Gastrocnemius medialis (tissue), 4 donors: ENCODE measurements at regions not wholly inside any gene's neighbourhood (a gene's known extent, or its start where the extent isn't known, plus 50 kb on each side); places are given as distances from the start of the nearest gene placed in this dataset.

Experiments used
- ATAC-seq, 2 donors: fragments of 150-250 bp; one replicate each; pipeline ENCODE4 v1.9.1; 2016
- DNase-seq, 2 donors: peaks; one replicate each; pipeline ENCODE4 v3.0.0-alpha.2; 2019
- H3K27ac ChIP-seq, 4 donors: fragments of 200-600 bp; sonication (generic); 1 replicate in 1 of 4; 2 replicates in 3 of 4; pipeline ENCODE4 v1.5.1; 2016 to 2018; ENCODE audit warnings: mild to moderate bottlenecking in 2 of 4, moderate library complexity in 1 of 4
- H3K27me3 ChIP-seq, 3 donors: fragments of 200-600 bp; sonication (generic) in 2 of 3; 1 replicate in 1 of 3; 2 replicates in 2 of 3; pipeline versions ENCODE4 v1.5.1 to v1.6.0; 2016 to 2019; ENCODE audit warnings: mild to moderate bottlenecking in 1 of 3, moderate library complexity in 1 of 3
- H3K36me3 ChIP-seq, 2 donors: fragments of 200-600 bp; sonication (generic) in 1 of 2; one replicate each; pipeline ENCODE4 v1.5.1; 2017 to 2018
- H3K4me1 ChIP-seq, 2 donors: fragments of 200-600 bp; sonication (generic) in 1 of 2; one replicate each; pipeline ENCODE4 v1.5.1; 2016 to 2017; ENCODE audit warnings: mild to moderate bottlenecking in 2 of 2
- H3K4me3 ChIP-seq, 4 donors: fragments of 200-600 bp; sonication (generic) in 3 of 4; 1 replicate in 1 of 4; 2 replicates in 3 of 4; pipeline ENCODE4 v1.5.1; 2016 to 2019; ENCODE audit warnings: mild to moderate bottlenecking in 2 of 4
- H3K9me3 ChIP-seq, 3 donors: fragments of 200-600 bp; sonication (generic) in 2 of 3; 1 replicate in 1 of 3; 2 replicates in 2 of 3; pipeline ENCODE4 v1.5.1; 2016 to 2019
- CTCF ChIP-seq, 5 experiments: fragments of 450-650 bp in 3 of 5; fragments of 200-600 bp in 2 of 5; sonication (generic) in 2 of 5; IDR thresholded peaks in 4 of 5; conservative IDR thresholded peaks in 1 of 5; 1 replicate in 4 of 5; 2 replicates in 1 of 5; pipeline ENCODE4 v1.5.1; 2016 to 2019; ENCODE audit warnings: antibody characterized with exemption in 5 of 5, mild to moderate bottlenecking in 3 of 5, moderate library complexity in 3 of 5
- POLR2A ChIP-seq, 2 donors: fragments of 450-650 bp; IDR thresholded peaks; one replicate each; pipeline ENCODE4 v1.6.1; 2017; ENCODE audit warnings: antibody characterized with exemption in 2 of 2, mild to moderate bottlenecking in 2 of 2, moderate library complexity in 2 of 2
- in situ Hi-C, 4 donors: fragments of 200-750 bp; cut with MboI; loops; one replicate each; pipeline versions ENCODE4 v1.15.0 to v1.8.0; 2017; ENCODE audit warnings: low sequenced_read_pairs in 4 of 4
- intact Hi-C: fragments of 100-400 bp; cut with DNase I; formaldehyde crosslinking; loops from one replicate; pipeline ENCODE4 v1.15.1; 2023; ENCODE audit warnings: low total_unique reads

GRCh38 chr10:44164251-44164956 lies 220.5 kb downstream of the CXCL12 start:
- DNase-seq, result no peak
- H3K27ac ChIP-seq, result no peak overlapping the region
- no peaks in the 10 kb centered on the region for H3K9me3 ChIP-seq
- in situ Hi-C loops (no loop called here), intact Hi-C loops (no loop called here)
- H3K27me3 ChIP-seq, result no peaks in the 10 kb centered on the region
- no peaks in the 10 kb centered on the region for H3K4me1 ChIP-seq
- H3K36me3 ChIP-seq, result no peaks in the 10 kb centered on the region
- ATAC-seq, result no peak
- no peak for TF ChIP-seq POLR2A (IDR thresholded peaks at IDR 0.05)
- H3K4me3 ChIP-seq, result no peak overlapping the region

- TF ChIP-seq CTCF (IDR thresholded peaks at IDR 0.05 in 4 of 5, conservative IDR thresholded peaks at IDR 0.05 in 1 of 5), result no peak
- H3K27me3 ChIP-seq, result no peaks in the 10 kb centered on the region
- no peak overlapping the region for H3K4me3 ChIP-seq
- no peaks in the 10 kb centered on the region for H3K36me3 ChIP-seq
- DNase-seq, result no peak
- intact Hi-C loops (no loop called here), in situ Hi-C loops (no loop called here)
- H3K27ac ChIP-seq, result no peak overlapping the region
- H3K4me1 ChIP-seq, result no peaks in the 10 kb centered on the region
- no peak for ATAC-seq
- no peaks in the 10 kb centered on the region for H3K9me3 ChIP-seq
Measured at GRCh38 chr10:44161184-44161583, 223.7 kb downstream of the CXCL12 start.

GRCh38 chr10:44157574-44157973 lies 227.3 kb downstream of the CXCL12 start:
- no peak overlapping the region for H3K27ac ChIP-seq
- in situ Hi-C loops, result no loop called here
- no peaks in the 10 kb centered on the region for H3K4me1 ChIP-seq
- no peak for ATAC-seq
- no peaks in the 10 kb centered on the region for H3K36me3 ChIP-seq
- no peak overlapping the region for H3K4me3 ChIP-seq
- intact Hi-C loops, result no loop called here
- DNase-seq, result no peak
- H3K27me3 ChIP-seq, result no peaks in the 10 kb centered on the region
- TF ChIP-seq CTCF (IDR thresholded peaks at IDR 0.05 in 4 of 5, conservative IDR thresholded peaks at IDR 0.05 in 1 of 5), result no peak
- no peak for TF ChIP-seq POLR2A (IDR thresholded peaks at IDR 0.05)
- no peaks in the 10 kb centered on the region for H3K9me3 ChIP-seq

DNA sequence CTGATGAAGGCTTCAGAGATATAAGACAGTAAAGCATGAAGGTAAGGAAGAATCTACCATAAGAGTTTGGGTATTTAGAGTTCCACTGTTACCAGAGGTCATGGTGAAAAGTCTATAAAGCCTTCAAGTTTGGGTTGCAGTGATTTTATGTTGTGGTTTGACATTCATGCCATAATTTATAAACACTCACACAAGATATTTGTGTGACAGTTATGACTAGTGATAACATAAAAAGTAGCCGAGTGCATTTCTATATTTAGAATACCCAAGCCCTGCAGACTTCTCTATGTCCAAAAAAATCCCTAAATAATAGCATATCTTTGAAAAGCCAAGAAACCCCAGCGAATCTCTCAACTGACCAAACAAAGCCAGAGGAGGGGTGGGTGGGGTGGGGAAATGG lies 229.9 kb downstream of the CXCL12 start:
- no peak for ATAC-seq
- H3K36me3 ChIP-seq, result no peaks in the 10 kb centered on the region
- no peak overlapping the region for H3K27ac ChIP-seq
- in situ Hi-C loops (no loop called here), intact Hi-C loops (no loop called here)
- no peaks in the 10 kb centered on the region for H3K4me1 ChIP-seq
- no peak for TF ChIP-seq POLR2A (IDR thresholded peaks at IDR 0.05)
- TF ChIP-seq CTCF (IDR thresholded peaks at IDR 0.05 in 4 of 5, conservative IDR thresholded peaks at IDR 0.05 in 1 of 5), result no peak
- H3K4me3 ChIP-seq, result no peak overlapping the region
- no peak for DNase-seq
- H3K27me3 ChIP-seq, result no peaks in the 10 kb centered on the region
- H3K9me3 ChIP-seq, result no peaks in the 10 kb centered on the region

GRCh38 chr10:44153918-44154670 lies 230.8 kb downstream of the CXCL12 start:
- Histone ChIP-seq H3K4me3 (no peak overlapping the region), H3K36me3 (no peaks in the 10 kb centered on the region), H3K4me1 (no peaks in the 10 kb centered on the region), H3K27ac (no peak overlapping the region), H3K9me3 (no peaks in the 10 kb centered on the region), H3K27me3 (no peaks in the 10 kb centered on the region)
- ATAC-seq (no peak), DNase-seq (no peak)
- no peak for TF ChIP-seq CTCF (IDR thresholded peaks at IDR 0.05 in 4 of 5, conservative IDR thresholded peaks at IDR 0.05 in 1 of 5)
- TF ChIP-seq POLR2A (IDR thresholded peaks at IDR 0.05), result no peak
- intact Hi-C loops, result no loop called here
- in situ Hi-C loops, result no loop called here
